ENCODE measurements at regions not wholly inside any gene's neighbourhood (a gene's known extent, or its start where the extent isn't known, plus 50 kb on each side); places are given as distances from the start of the nearest gene placed in this dataset.

DNA sequence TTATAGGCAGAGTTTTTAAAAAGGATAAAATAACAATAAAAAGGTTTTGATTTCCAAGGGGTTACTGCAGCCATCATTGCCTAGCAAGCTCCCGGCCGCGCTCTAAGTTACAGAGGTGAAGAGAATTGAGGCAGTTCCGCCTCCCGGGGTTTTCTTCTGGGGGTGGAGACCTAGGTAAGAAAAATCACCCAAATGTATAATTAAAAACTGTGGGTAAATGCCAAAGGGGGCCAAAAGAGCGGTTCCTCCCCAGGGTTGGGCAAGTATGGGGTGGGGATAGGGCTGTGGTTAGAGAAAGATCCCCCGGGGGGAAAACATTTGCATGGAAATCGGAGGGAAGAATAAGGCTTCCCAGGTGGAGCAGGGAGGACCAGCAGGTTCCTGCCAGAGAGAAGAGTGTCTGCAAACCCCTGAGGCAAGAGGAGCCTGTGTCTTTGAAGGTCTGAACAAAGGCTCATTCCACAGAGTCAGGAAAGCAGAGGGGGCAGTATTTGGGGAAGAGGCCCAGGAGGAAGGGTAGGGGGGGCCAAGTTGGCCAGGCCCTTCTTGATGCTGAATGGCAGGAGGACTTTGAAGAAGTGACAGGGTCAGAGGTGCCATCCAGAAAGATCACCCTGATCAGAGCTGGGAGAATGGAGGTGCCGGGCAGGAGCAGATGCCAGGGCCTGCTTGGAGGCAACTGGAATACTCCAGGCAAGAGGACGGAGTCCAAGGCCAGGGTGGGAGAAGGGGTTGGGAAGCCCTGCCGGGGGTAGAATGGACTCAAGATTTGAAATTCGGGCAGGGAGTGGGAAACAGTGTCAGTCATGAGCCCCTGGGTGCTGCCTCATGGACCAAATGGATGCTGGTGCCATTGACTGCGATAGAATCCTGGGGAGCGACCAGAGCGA is 152.9 kb upstream of the RGMA start:
- H3K27ac Mint-ChIP-seq = no peak overlapping the region
- no peaks in the 10 kb centered on the region for H3K4me1 Mint-ChIP-seq
- H3K36me3 Mint-ChIP-seq = no peaks in the 10 kb centered on the region
- no peak overlapping the region for H3K4me3 Mint-ChIP-seq
- no peaks in the 10 kb centered on the region for H3K27me3 Mint-ChIP-seq
- no peak for ATAC-seq
- peaks cover 6% of the 10 kb centered on the region for H3K9me3 Mint-ChIP-seq

DNA sequence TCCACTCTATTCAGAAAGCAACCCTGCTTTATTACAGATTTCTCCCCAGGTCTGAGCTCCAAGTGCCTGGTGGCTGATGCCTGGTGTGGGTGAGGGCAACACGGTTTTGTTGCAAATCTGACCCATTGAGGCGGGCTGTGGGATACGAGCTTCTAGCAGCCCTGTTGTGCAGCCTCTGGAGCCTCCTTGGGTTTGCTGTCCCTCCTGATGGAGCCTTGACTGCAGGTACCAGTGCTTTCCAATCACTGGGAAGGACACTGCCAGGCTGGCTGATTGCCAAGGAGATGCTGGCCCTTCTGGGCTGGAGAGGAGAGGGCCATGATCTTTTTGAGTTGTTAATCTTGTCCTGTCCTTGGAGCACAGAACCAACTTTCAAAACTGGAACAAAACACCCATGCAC is 151.0 kb upstream of the RGMA start:
- Mint-ChIP-seq H3K9me3 (peaks cover 6% of the 10 kb centered on the region), H3K4me1 (no peaks in the 10 kb centered on the region), H3K36me3 (no peaks in the 10 kb centered on the region), H3K27me3 (no peaks in the 10 kb centered on the region), H3K4me3 (no peak overlapping the region), H3K27ac (no peak overlapping the region)
- no peak for ATAC-seq

DNA sequence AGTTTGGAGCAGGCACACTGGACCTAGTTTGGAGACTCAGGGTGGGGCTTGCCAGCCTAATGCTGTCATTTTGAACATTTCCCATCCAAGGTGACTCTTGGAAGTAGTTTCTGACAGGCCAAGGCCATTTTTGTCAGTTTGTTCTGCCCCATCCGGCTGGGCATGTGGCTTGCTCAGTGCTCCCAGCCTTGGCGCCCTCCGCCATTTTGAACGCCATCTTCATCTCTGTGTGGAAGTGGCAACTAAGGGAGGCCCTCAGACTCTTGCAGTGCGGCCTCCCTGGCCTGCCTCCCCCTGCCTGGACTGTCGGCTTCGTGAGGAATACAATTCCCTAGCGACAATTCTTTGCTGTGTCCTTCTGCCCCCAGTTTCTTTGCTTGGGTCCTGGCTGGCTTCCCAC is 150.6 kb upstream of the RGMA start:
- Mint-ChIP-seq H3K4me3 (no peak overlapping the region), H3K36me3 (no peaks in the 10 kb centered on the region), H3K4me1 (no peaks in the 10 kb centered on the region), H3K9me3 (peaks cover 6% of the 10 kb centered on the region), H3K27ac (no peak overlapping the region), H3K27me3 (no peaks in the 10 kb centered on the region)
- ATAC-seq = no peak

DNA sequence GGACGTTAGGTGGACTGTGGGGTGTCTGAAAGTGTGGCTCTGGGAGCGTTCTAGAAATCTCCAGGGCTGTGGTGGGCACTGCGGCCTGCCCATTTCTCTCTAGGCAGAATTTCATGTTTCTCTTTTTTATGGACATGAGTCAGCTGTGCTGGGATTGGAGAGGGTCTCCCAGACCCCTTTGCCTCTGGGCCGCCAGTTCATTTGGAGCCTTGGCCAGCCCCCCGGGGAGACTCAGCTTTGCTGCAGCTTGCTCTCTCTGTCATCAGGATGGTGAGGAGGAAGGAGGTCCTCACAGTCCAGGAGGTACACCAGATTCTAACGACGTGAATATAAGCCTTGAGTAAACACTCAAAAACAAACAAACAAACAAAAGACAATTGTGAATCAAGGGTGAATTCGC is 149.6 kb upstream of the RGMA start:
- H3K36me3 Mint-ChIP-seq = no peaks in the 10 kb centered on the region
- no peak overlapping the region for H3K4me3 Mint-ChIP-seq
- peaks cover 6% of the 10 kb centered on the region for H3K9me3 Mint-ChIP-seq
- H3K4me1 Mint-ChIP-seq = no peaks in the 10 kb centered on the region
- no peak for ATAC-seq
- no peaks in the 10 kb centered on the region for H3K27me3 Mint-ChIP-seq
- H3K27ac Mint-ChIP-seq = no peak overlapping the region

DNA sequence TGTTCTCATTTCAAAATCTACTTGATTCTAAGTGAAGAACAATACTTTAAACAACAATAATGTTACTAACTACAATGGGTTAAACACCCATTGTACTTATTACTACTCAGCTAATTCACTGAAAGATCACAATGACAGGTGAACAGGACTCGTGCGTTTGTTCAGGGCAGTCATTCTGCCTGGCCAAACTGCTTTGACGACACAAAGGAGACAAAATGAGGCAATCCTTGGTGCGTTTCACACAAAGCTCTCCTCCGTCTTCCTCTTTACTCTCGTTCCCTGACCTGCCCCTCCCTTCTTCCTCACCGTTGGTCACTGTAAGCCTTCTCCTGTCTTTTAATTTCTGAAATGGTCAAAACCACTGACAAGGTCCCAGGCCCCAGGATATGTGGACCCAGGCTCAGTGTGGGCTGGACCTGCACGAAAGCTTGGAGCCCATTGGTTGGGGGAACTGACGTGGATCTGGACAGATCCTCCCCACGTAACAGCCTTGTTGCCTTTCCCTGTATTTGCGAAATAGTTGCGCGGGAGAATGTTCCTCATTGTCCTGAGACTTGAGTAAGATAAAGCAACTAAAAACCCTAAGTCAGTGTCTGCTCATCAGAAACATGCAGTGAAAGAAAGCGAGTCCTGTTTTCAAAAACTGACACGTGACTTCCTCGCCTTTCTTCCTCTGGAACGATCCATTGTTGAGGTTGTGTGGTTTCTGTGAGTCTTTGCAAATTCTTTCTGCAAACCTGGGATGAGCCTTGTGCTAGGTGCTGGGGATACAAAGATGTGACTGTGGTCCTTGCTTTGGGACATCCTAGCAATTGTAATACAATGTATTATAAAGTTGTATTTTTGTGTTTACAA is 147.1 kb upstream of the RGMA start:
- no peak for ATAC-seq
- Mint-ChIP-seq H3K27ac (no peak overlapping the region), H3K9me3 (peaks cover 6% of the 10 kb centered on the region), H3K4me1 (no peaks in the 10 kb centered on the region), H3K4me3 (peak overlapping the region; percentile 34), H3K27me3 (peaks cover 10% of the 10 kb centered on the region), H3K36me3 (no peaks in the 10 kb centered on the region)

DNA sequence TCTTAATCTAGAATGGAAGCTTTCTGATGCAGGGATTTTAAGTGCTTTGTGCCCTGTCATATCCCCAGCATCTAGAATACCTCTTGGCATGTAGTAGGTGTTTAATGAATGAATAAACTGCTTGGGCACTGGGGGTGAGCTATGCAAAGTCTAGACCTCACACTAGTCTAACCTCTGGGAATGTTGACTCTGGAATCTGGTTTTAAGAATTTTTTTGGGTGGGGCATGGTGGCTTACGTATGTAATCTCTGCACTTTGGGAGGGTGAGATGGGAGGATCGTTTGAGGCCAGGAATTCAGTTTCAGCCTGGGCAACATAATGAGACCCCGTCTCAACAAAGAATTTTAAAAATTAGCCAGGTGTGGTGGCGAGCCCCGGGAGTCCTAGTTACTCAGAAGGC is 146.3 kb upstream of the RGMA start:
- Mint-ChIP-seq H3K27ac (no peak overlapping the region), H3K4me1 (no peaks in the 10 kb centered on the region), H3K27me3 (peaks cover 19% of the 10 kb centered on the region), H3K4me3 (no peak overlapping the region), H3K9me3 (peaks cover 6% of the 10 kb centered on the region), H3K36me3 (no peaks in the 10 kb centered on the region)
- ATAC-seq = no peak

DNA sequence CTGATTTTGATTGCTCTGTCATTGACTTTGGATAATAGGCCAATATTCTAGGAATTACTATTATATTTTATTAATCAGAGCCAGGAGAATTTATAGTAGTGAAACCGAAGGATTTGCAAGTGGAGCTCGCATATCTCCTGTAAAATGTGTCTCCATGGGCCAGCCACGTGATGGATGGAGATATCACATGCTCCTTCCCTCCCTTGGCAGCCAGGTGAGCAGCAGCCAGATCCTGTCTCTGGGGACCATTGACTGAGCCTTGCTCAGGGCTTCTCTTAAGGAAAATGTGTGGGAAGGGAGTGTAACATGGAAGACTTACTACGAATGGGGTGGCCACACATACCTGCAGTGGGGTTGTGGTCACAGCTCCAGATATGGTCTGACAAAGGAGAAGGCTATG is 144.7 kb upstream of the RGMA start:
- peaks cover 29% of the 10 kb centered on the region for H3K27me3 Mint-ChIP-seq
- no peaks in the 10 kb centered on the region for H3K4me1 Mint-ChIP-seq
- peaks cover 6% of the 10 kb centered on the region for H3K9me3 Mint-ChIP-seq
- no peak for ATAC-seq
- H3K27ac Mint-ChIP-seq = no peak overlapping the region
- no peak overlapping the region for H3K4me3 Mint-ChIP-seq
- no peaks in the 10 kb centered on the region for H3K36me3 Mint-ChIP-seq

DNA sequence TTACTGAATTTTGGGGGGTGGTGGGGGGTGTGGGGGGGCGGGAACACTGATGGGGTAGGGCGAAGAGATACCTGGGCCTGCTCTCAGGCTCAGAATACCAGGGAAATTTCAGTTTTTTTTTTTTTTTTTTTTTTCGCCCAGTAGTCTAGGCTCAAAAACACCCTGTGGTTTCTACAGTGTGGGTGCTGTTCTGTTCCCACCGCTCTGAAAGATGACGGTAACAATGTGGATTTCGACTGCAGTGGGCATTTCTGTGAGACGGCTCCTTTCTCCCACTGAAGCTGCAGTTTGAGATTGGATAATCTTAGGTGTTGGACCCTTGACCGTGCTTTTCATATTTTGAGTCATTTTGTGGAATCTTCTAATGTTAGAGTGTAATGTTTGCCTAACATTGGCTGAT is 143.8 kb upstream of the RGMA start:
- Mint-ChIP-seq H3K4me3 (no peak overlapping the region), H3K9me3 (peaks cover under 1% of the 10 kb centered on the region), H3K27me3 (peaks cover 32% of the 10 kb centered on the region), H3K4me1 (no peaks in the 10 kb centered on the region), H3K36me3 (no peaks in the 10 kb centered on the region), H3K27ac (no peak overlapping the region)
- ATAC-seq = no peak

DNA sequence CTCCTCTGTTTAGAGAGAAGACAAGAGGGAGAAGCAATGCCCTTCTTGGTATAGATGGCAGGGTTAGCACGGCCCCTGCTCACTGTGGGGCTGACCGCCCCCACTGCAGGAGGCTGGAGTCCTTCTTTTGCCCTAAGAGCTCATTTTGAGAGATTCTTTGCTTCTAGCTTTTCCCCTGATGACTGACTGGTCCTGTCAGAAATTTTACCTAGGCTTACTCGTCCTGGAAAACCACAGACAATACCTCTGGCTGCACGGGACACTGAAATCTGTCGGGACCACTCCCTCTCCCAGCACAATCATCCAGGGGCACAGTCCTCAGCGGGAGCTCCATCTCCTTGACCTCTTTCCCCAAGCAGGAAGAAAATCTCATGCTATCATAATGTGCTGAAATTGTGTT is 143.0 kb upstream of the RGMA start:
- Mint-ChIP-seq H3K9me3 (no peaks in the 10 kb centered on the region), H3K36me3 (no peaks in the 10 kb centered on the region), H3K4me1 (no peaks in the 10 kb centered on the region), H3K4me3 (no peak overlapping the region), H3K27me3 (peaks cover 32% of the 10 kb centered on the region), H3K27ac (no peak overlapping the region)
- ATAC-seq = no peak

DNA sequence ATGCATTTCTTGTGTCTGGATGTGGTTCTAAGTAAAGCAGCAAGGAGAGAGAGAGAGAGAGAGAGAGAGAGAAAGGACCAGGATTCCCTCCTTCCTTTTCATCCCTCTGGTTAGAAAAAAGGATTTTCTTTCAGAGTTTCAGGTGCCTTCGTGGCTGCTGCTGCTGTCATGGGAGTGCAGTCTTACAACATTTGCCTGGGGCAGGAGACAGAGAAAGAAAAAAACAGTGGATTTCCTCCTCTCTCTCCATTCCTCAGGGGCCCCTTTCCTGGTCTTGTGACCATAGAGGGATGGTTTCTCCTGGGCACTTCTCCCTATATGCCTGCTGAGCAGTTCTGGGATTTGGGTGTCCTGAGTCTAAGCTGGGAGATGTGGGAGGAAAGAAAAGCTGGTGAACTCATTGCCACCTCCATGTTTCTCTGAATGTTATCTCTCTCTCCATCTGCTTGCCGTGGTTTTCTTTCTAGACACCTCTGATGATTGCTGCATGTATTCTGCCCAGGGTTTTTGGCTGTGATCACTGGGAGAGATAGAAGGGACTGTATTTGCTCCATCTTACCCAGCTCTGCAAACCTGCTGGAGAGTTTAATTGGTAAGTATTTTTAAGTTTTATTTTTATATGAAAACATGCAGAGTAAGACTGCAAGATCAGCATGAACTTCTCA is 142.4 kb upstream of the RGMA start:
- Mint-ChIP-seq H3K4me3 (no peak overlapping the region), H3K27me3 (peaks cover 32% of the 10 kb centered on the region), H3K27ac (no peak overlapping the region), H3K4me1 (no peaks in the 10 kb centered on the region), H3K36me3 (no peaks in the 10 kb centered on the region), H3K9me3 (no peaks in the 10 kb centered on the region)
- ATAC-seq = no peak

DNA sequence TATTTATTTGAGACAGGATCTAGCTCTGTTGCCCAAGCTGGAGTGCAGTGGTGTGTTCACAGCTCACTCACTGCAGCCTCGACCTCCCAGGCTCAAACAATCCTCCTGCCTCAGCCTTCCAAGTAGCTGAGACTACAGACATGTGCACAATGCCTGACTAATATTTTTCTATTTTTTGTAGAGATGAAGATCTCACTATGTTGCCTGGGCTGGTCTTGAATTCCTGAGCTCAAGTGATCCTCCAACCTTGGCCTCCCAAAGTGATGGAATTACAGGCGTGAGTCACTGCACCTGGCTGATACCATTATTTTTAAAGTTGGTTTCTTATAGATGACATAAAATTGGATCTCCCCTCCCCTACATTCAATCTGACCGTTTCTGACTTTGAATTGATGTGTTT is 139.5 kb upstream of the RGMA start:
- H3K27ac Mint-ChIP-seq = no peak overlapping the region

DNA sequence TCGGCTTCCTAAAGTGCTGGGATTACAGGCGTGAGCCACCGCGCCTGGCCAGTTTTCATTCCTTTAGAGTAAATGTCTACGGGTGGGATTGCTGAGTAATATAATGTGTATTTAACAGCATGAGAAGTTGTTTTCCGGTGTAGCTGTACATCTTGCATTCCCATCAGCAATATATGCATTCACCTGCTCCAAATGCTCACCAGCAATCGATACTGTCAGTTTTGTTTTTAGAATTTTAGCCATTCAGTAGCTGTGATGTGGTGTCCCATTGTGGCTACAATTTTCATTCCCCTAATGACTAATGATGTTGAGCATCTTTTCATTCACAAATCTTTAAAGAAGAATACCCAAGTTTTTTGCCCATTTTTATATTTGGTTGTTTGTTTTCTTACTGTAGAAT is 134.8 kb upstream of the RGMA start:
- no peaks in the 10 kb centered on the region for H3K4me1 Mint-ChIP-seq
- peaks cover 4% of the 10 kb centered on the region for H3K27me3 Mint-ChIP-seq
- H3K9me3 Mint-ChIP-seq = peaks cover 9% of the 10 kb centered on the region
- ATAC-seq = no peak
- no peaks in the 10 kb centered on the region for H3K36me3 Mint-ChIP-seq
- no peak overlapping the region for H3K4me3 Mint-ChIP-seq
- H3K27ac Mint-ChIP-seq = no peak overlapping the region

More for the DNA sequence above, 139.5 kb upstream of the RGMA start:
- H3K27me3 Mint-ChIP-seq = peaks cover 32% of the 10 kb centered on the region
- no peak for ATAC-seq
- H3K4me1 Mint-ChIP-seq = no peaks in the 10 kb centered on the region
- no peak overlapping the region for H3K4me3 Mint-ChIP-seq
- no peaks in the 10 kb centered on the region for H3K36me3 Mint-ChIP-seq
- H3K9me3 Mint-ChIP-seq = no peaks in the 10 kb centered on the region

DNA sequence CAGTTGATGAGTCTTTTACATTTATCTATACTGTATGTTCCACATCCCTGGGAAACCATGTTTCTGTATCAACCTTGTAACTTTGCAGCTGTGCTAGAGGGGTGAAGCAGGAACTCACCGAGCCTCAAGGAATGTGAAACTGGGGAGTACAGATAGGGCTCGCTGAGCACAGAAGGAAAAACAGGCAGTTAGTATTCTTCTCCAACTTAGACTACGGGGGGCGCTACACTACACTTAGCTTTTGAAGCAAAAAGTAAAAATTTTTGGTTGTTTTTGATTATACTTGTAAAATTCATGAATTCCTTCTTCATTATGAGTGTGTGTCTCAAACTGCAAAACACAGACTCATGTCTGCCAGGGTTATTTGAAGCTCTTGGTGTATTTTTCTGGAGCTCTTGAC is 132.7 kb upstream of the RGMA start:
- ATAC-seq = no peak
- peaks cover 10% of the 10 kb centered on the region for H3K9me3 Mint-ChIP-seq
- H3K4me3 Mint-ChIP-seq = no peak overlapping the region
- H3K27ac Mint-ChIP-seq = no peak overlapping the region
- H3K4me1 Mint-ChIP-seq = no peaks in the 10 kb centered on the region
- no peaks in the 10 kb centered on the region for H3K36me3 Mint-ChIP-seq
- H3K27me3 Mint-ChIP-seq = no peaks in the 10 kb centered on the region

DNA sequence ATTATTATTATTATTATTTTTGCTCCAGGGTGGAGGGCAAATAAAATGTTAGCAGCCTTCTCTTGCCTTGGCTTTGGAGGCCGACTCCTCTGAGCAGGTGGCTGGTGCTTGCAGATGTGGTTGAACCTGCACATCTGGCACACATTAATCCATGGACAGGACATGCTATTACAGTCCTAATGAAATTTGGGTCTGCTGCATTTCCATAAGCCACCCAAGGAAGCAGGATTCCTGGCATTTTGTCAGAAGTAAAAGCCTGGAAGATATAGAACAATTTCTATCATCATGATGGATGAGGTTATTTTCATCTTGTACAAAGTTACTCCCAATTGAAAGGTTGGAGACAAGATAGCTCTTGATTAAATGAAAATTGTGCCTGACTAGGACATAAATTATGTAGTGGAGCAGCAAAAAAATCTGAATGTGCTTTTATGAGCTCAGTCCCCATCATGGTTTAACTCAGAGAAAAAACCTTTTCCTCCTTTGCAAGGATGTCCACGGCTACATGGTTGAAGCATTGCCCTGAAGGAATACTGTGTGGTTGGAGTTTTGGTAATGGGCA is 130.9 kb upstream of the RGMA start:
- ATAC-seq = no peak

DNA sequence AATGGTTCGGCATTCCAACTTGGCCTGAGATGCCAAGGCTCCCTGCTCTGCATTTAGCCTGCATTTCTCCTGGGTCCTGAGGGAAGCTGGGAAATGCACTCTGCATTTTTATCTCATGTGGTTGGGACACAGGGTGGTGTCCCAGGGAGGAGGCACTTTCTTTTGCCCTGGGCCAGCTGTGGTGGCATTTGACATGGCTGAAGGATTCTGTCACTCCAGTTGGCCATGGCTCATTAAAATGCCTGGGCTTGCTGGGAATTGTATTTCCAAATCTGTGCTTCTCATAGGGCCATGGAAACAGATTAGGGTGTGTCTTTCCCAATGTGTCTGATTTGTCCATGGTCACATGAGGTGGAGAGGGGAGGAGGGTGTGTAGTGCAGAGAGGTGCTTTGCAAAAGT is 128.3 kb upstream of the RGMA start:
- Mint-ChIP-seq H3K4me3 (no peak overlapping the region), H3K27me3 (no peaks in the 10 kb centered on the region), H3K36me3 (no peaks in the 10 kb centered on the region), H3K27ac (no peak overlapping the region), H3K4me1 (no peaks in the 10 kb centered on the region), H3K9me3 (peaks cover 13% of the 10 kb centered on the region)
- no peak for ATAC-seq

More for the DNA sequence above, 130.9 kb upstream of the RGMA start:
- Mint-ChIP-seq H3K27ac (no peak overlapping the region), H3K9me3 (peaks cover 10% of the 10 kb centered on the region), H3K4me1 (no peaks in the 10 kb centered on the region), H3K4me3 (no peak overlapping the region), H3K36me3 (no peaks in the 10 kb centered on the region), H3K27me3 (no peaks in the 10 kb centered on the region)

Measured in stimulated activated memory B cell treated with anti-CD40 and anti-IgM and Interleukin-4, amounts not matched to agents 10 μg/mL and 1 μg/mL and 100 μg/mL, for 72 hours (primary cell).